ENCODE measurements at regions not wholly inside any gene's neighbourhood (a gene's known extent, or its start where the extent isn't known, plus 50 kb on each side); places are given as distances from the start of the nearest gene placed in this dataset.

- no peak for DNase-seq
These were observed 281.2 kb downstream of the PRDM2 start for GRCh38 chr1:13981142-13981541.

DNA sequence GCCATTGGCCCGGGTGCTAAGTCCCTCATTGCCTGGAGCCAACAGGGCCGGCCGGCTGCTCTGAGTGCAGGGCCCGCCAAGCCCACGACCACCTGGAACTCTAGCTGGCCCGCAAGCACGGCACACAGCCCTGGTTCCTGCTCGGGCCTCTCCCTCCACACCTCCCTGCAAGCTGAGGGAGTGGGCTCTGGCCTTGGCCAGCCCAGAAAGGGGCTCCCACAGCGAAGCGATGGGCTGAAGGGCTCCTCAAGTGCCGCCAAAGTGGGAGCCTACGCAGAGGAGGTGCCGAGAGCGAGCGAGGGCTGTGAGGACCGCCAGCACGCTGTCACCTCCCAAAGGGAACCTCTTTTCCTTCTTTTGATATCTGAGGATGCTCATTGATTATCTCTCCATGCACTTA is 283.4 kb downstream of the PRDM2 start:
- no peak for DNase-seq

- no peak for DNase-seq
These were observed 291.0 kb downstream of the PRDM2 start for GRCh38 chr1:13990939-13991338.

DNA sequence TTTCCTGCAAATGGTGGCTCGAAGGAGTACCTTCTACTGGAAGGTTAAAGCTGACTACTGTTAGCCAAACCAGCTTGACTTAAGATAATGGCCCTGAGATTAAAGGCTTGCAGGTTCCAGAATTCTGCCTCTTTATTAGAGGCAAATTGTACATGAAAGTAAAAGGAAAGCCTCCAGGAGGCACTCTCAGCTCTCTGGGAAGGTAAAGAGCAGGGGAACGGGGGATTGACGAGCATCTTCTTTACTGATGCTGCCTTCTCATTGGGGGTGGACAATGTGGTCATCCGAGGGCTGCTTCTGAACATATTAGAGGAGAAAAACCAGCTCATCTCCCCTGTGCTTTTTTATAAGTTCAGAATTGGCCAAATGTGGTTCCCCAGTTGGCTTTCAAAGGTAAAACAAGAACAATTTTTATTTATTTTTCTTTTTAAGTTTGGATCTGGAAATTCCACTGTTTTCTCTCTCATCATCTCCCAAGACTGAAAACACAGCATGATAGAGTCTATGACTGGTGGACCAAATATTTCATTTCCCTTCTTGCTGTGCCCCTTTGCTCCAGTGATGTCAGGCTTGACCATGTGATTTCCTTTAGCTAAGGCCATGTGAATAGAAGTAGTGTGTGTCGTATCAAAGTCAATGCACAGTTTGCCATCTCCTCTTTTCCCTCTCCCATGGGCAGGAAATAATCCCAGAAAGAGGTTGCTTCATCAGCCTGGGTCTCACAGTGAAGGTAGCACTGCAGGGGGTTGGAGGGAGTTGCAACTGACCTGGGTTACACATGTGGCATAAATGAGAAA is 292.7 kb downstream of the PRDM2 start:
- no peak for DNase-seq

GRCh38 chr1:13994386-13994785 is 294.4 kb downstream of the PRDM2 start:
- no peak for DNase-seq

GRCh38 chr1:13996334-13996733 is 296.3 kb downstream of the PRDM2 start:
- DNase-seq = no peak

DNA sequence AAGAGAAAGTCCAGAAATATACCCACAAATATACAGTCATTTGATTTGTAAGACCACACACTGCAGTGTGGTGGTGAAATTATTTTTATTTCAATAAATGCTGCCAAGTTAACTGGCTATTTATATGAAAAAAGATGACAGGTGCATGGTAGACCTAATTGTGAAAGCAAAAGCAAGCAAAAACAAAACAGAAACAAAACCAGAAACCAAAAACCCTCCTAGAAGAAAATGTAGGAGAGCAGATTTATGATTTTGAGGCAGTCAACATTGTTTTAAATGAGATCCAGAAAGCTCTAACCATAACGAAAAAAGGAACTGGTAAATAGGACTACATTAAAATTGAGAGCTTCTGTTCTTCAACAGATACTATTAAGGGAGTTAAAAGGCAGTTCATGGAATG is 303.6 kb downstream of the PRDM2 start:
- no peak for DNase-seq

- no peak for DNase-seq
These were observed 309.6 kb downstream of the PRDM2 start for GRCh38 chr1:14009582-14009981.

DNA sequence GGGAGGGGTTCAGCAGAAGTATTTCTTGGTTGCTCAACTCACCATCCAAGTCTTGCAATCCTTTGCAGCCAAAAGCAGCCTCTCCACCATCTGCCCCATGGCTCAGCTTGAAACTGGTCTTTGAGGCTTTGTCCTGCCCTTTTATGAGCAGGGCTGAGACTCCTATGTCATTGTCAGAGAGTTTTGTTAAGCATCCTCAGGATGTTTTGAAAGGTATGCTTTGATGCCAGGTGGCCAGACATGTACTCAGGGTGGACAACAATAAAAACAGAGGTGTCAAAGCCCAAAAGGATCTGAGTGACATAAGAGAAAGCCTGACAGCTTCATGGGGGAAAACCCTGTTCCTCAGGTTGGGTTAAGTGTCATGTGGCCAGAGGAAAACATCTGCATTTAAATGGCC is 310.5 kb downstream of the PRDM2 start:
- DNase-seq = no peak

- DNase-seq = no peak
These were observed 311.1 kb downstream of the PRDM2 start for GRCh38 chr1:14011132-14011531.

- DNase-seq = no peak
These were observed 311.9 kb downstream of the PRDM2 start for GRCh38 chr1:14011888-14012287.

DNA sequence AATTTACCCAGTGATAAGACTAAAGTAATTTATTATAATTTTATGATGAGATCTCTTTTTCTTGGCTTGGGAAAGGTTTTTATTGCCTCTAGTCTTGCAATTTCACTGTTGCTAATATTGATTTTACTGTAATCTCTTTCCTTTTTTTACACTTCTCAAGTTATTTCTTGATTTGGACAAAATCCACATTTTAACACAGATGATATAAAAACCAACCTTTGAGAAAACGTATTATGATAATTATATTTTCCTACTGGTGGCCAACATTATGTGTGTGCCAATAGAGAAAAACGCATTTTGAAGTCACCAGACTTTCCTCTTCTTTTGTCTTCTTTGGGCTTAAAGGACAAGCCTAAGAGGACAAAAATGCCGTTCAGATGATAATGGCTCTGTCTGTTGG is 314.9 kb downstream of the PRDM2 start:
- no peak for DNase-seq

- DNase-seq = no peak
These were observed 315.9 kb downstream of the PRDM2 start for GRCh38 chr1:14015917-14016316.

GRCh38 chr1:14017531-14017961 is 317.6 kb downstream of the PRDM2 start:
- DNase-seq = no peak

GRCh38 chr1:14019461-14019860 is 319.5 kb downstream of the PRDM2 start:
- no peak for DNase-seq

GRCh38 chr1:14020006-14020405 is 320.0 kb downstream of the PRDM2 start:
- no peak for DNase-seq

DNA sequence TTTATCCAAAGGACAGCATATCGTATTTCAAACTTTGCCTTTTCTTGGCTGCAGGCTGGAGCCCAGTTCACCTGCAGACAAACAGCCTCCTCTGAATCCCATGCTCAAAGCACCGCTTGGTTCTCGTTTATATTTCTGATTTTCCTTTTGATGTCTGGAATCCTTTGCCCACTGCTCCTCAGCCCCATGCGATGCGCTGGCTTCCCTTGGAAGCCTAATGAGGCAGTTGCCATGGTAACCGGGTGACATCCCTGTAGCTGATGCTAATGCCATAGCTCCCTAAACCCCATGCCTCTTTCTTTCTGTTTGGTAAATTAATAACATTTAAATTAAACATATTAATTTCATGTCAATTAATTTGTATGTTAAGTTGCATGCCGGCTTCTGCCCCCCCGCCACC is 327.1 kb downstream of the PRDM2 start:
- DNase-seq = no peak

- DNase-seq = no peak
These were observed 331.5 kb downstream of the PRDM2 start for GRCh38 chr1:14031461-14031860.

GRCh38 chr1:14034506-14034905 is 334.5 kb downstream of the PRDM2 start:
- DNase-seq = no peak

- DNase-seq = no peak
These were observed 337.3 kb downstream of the PRDM2 start for GRCh38 chr1:14037101-14037847.

GRCh38 chr1:14039582-14040430 is 339.8 kb downstream of the PRDM2 start:
- no peak for DNase-seq

DNA sequence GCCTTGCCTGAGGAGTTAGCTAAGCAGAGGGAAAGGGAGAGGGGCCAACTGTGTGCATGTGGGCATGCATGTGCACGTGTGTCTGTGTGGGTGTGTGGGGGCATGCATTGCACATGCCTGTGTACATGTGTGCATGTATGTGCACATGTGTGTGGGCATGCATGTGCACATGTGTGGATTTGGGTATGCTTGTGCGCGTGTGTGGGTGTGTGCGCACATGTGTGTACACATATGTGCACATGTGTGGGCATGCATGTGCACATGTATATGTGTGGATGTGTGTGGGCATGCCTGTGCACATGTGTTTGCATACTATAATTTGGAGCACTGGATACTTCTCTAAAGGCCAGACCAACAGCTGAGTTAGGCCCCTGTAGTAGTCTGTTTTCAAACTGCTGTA is 350.0 kb downstream of the PRDM2 start:
- DNase-seq = no peak

DNA sequence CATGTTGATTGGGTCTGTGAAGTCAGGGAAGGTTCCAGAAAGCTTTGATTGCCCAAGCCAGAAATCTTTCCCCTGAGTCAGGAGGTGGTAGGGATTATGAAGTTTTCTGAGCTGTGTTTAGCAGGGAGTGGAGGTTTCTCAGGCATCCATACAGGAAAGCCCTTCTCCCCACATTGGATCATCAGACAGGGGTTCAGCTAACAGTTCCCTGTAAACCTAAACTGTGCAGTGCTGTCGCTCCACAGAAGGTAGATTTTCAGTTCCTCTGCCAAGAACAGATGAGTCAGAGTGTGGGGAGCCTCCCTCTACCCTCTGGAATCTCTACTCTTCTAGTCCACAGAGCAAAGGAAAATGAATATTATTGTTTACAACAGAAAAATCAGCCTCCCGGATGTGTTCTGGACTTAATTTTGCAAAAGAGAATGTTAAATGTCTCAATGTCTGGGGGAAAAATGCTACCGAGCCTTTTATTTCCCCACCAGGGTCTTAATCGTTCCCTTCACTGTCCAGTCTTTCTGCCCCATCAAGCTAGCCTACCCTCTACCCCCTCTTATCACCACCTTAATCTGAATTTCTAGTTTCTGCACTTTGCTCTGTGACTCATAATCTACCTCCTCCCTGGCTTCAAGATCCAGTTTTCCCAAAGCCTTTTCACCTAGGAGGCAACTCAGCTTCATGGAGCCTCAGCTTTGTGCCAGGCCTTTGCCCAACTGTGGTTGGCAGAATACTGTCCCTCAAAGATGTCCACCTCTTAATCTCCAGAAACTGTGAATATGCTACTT is 355.6 kb downstream of the PRDM2 start:
- no peak for DNase-seq
